Osteocyte (in vitro differentiated cells): ENCODE measurements at regions not wholly inside any gene's neighbourhood (a gene's known extent, or its start where the extent isn't known, plus 50 kb on each side); places are given as distances from the start of the nearest gene placed in this dataset.

Source experiments
- DNase-seq: peaks from one replicate; pipeline ENCODE4 v3.0.0; 2021; ENCODE audit warnings: mixed read lengths; ENCODE audit not compliant: unreplicated experiment; ENCODE audit errors: extremely low spot score
- H3K27ac Mint-ChIP-seq: one replicate; pipeline ENCODE4 v1.8.0; 2021; ENCODE audit warnings: mild to moderate bottlenecking, mixed read lengths; ENCODE audit not compliant: unreplicated experiment
- H3K27me3 Mint-ChIP-seq: one replicate; pipeline ENCODE4 v1.8.0; 2021; ENCODE audit warnings: mixed read lengths; ENCODE audit not compliant: unreplicated experiment
- H3K36me3 Mint-ChIP-seq: one replicate; pipeline ENCODE4 v1.8.0; 2021; ENCODE audit warnings: mixed read lengths; ENCODE audit not compliant: unreplicated experiment
- H3K4me1 Mint-ChIP-seq: one replicate; pipeline ENCODE4 v1.8.0; 2021; ENCODE audit warnings: mixed read lengths; ENCODE audit not compliant: unreplicated experiment
- H3K4me3 Mint-ChIP-seq: one replicate; pipeline ENCODE4 v1.8.0; 2021; ENCODE audit warnings: mild to moderate bottlenecking, moderate library complexity, mixed read lengths; ENCODE audit not compliant: unreplicated experiment
- H3K9me3 Mint-ChIP-seq: one replicate; pipeline ENCODE4 v1.8.0; 2021; ENCODE audit warnings: mixed read lengths; ENCODE audit not compliant: unreplicated experiment
- CTCF ChIP-seq: fragments of 200-600 bp; sonication (generic); IDR thresholded peaks from 2 replicates; pipeline ENCODE4 v1.5.0; 2021; ENCODE audit warnings: antibody characterized with exemption, mild to moderate bottlenecking, moderate library complexity

GRCh38 chr9:8224381-8224801, 424.8 kb upstream of the DMAC1 start:
- H3K4me1 Mint-ChIP-seq: no peaks in the 10 kb centered on the region
- H3K4me3 Mint-ChIP-seq: no peak overlapping the region
- peaks cover 7% of the 10 kb centered on the region for H3K9me3 Mint-ChIP-seq
- H3K27ac Mint-ChIP-seq: no peak overlapping the region
- H3K27me3 Mint-ChIP-seq: no peaks in the 10 kb centered on the region
- TF ChIP-seq CTCF: no peak
- no peaks in the 10 kb centered on the region for H3K36me3 Mint-ChIP-seq
- no peak for DNase-seq

GRCh38 chr9:8223861-8224260, 424.3 kb upstream of the DMAC1 start:
- no peak for TF ChIP-seq CTCF
- no peak overlapping the region for H3K27ac Mint-ChIP-seq
- no peaks in the 10 kb centered on the region for H3K36me3 Mint-ChIP-seq
- peaks cover 7% of the 10 kb centered on the region for H3K9me3 Mint-ChIP-seq
- H3K4me3 Mint-ChIP-seq: no peak overlapping the region
- no peaks in the 10 kb centered on the region for H3K27me3 Mint-ChIP-seq
- DNase-seq: no peak
- H3K4me1 Mint-ChIP-seq: no peaks in the 10 kb centered on the region

GRCh38 chr9:8221462-8221861, 421.9 kb upstream of the DMAC1 start:
- no peak for TF ChIP-seq CTCF
- no peak for DNase-seq
- Mint-ChIP-seq H3K9me3 (peaks cover 21% of the 10 kb centered on the region), H3K36me3 (no peaks in the 10 kb centered on the region), H3K4me3 (no peak overlapping the region), H3K27ac (no peak overlapping the region), H3K4me1 (no peaks in the 10 kb centered on the region), H3K27me3 (no peaks in the 10 kb centered on the region)

GRCh38 chr9:8208465-8208864, 408.9 kb upstream of the DMAC1 start:
- H3K4me3 Mint-ChIP-seq: no peak overlapping the region
- peaks cover 11% of the 10 kb centered on the region for H3K9me3 Mint-ChIP-seq
- H3K36me3 Mint-ChIP-seq: no peaks in the 10 kb centered on the region
- DNase-seq: no peak
- H3K4me1 Mint-ChIP-seq: no peaks in the 10 kb centered on the region
- no peak overlapping the region for H3K27ac Mint-ChIP-seq
- no peak for TF ChIP-seq CTCF
- H3K27me3 Mint-ChIP-seq: no peaks in the 10 kb centered on the region

GRCh38 chr9:8207596-8207995, 408.0 kb upstream of the DMAC1 start:
- Mint-ChIP-seq H3K4me3 (no peak overlapping the region), H3K27me3 (no peaks in the 10 kb centered on the region), H3K9me3 (peaks cover 13% of the 10 kb centered on the region), H3K4me1 (no peaks in the 10 kb centered on the region), H3K27ac (no peak overlapping the region), H3K36me3 (no peaks in the 10 kb centered on the region)
- DNase-seq: no peak
- TF ChIP-seq CTCF: no peak
